NCI-H1436 treated with DMSO at 0.1 percent for 48 hours (cell line): ENCODE measurements at regions not wholly inside any gene's neighbourhood (a gene's known extent, or its start where the extent isn't known, plus 50 kb on each side); places are given as distances from the start of the nearest gene placed in this dataset.

Experiments
- DNase-seq: peaks from one replicate; lab custom pipeline; 2025; lab: John Stamatoyannopoulos, UW

- no peak for DNase-seq
Observed at GRCh38 chr13:112000888-112001287, 66.1 kb upstream of the SOX1 start.

- no peak for DNase-seq
Observed at GRCh38 chr13:112001571-112001970, 65.4 kb upstream of the SOX1 start.

GRCh38 chr13:112003396-112003795, 63.6 kb upstream of the SOX1 start:
- DNase-seq = no peak

- DNase-seq = no peak
Observed at GRCh38 chr13:112003941-112004340, 63.0 kb upstream of the SOX1 start.

GRCh38 chr13:112005925-112006324, 61.0 kb upstream of the SOX1 start:
- DNase-seq = no peak

GRCh38 chr13:112007191-112007590, 59.8 kb upstream of the SOX1 start:
- no peak for DNase-seq

- no peak for DNase-seq
Observed at GRCh38 chr13:112010714-112011113, 56.2 kb upstream of the SOX1 start.

GRCh38 chr13:112012016-112012704, 54.8 kb upstream of the SOX1 start:
- DNase-seq = no peak

- no peak for DNase-seq
Observed at GRCh38 chr13:112012705-112013085, 54.3 kb upstream of the SOX1 start.

- no peak for DNase-seq
Observed at GRCh38 chr13:112013665-112014064, 53.3 kb upstream of the SOX1 start.

GRCh38 chr13:112014857-112015256, 52.1 kb upstream of the SOX1 start:
- DNase-seq = no peak
